Peyer's patch (tissue), 4 donors: ENCODE measurements at regions not wholly inside any gene's neighbourhood (a gene's known extent, or its start where the extent isn't known, plus 50 kb on each side); places are given as distances from the start of the nearest gene placed in this dataset.
"Not testable (repeated sequence)": the region's sequence is repeated elsewhere in the genome, so short reads cannot be mapped to it uniquely, and the experiment has no call there.

ENCODE experiments used
- DNase-seq, 3 donors: peaks; one replicate each; pipeline ENCODE4 v3.0.0-alpha.2; 2017 to 2019
- H3K27ac ChIP-seq, 4 donors: fragments of 200-600 bp; sonication (generic); one replicate each; pipeline ENCODE4 v1.5.1; 2016 to 2019
- H3K27me3 ChIP-seq, 2 donors: fragments of 200-600 bp; sonication (generic); one replicate each; pipeline ENCODE4 v1.5.1; 2019
- H3K36me3 ChIP-seq, 3 donors: fragments of 200-600 bp; sonication (generic); one replicate each; pipeline ENCODE4 v1.5.1; 2016 to 2019
- H3K4me1 ChIP-seq, 4 donors: fragments of 200-600 bp; sonication (generic); one replicate each; pipeline ENCODE4 v1.5.1; 2016 to 2019
- H3K4me3 ChIP-seq, 4 donors: fragments of 200-600 bp; sonication (generic); 1 replicate in 3 of 4; 2 replicates in 1 of 4; pipeline ENCODE4 v1.5.1; 2016 to 2019; ENCODE audit warnings: mild to moderate bottlenecking in 1 of 4
- H3K9me3 ChIP-seq, 4 donors: fragments of 200-600 bp; sonication (generic); one replicate each; pipeline ENCODE4 v1.5.1; 2016 to 2019; ENCODE audit warnings: mild to moderate bottlenecking in 1 of 4
- POLR2A ChIP-seq, 2 donors: fragments of 450-650 bp; IDR thresholded peaks; one replicate each; pipeline ENCODE4 v1.5.1; 2017; ENCODE audit warnings: antibody characterized with exemption in 2 of 2, mild to moderate bottlenecking in 2 of 2, moderate library complexity in 2 of 2
- TF ChIP-seq, protein P1 (sequence below), 6 experiments: fragments of 450-650 bp in 4 of 6; fragments of 200-600 bp in 2 of 6; sonication (generic) in 1 of 6; IDR thresholded peaks; one replicate each; pipeline ENCODE4 v1.5.1; 2017 to 2019; ENCODE audit warnings: antibody characterized with exemption in 6 of 6, mild to moderate bottlenecking in 3 of 6, moderate library complexity in 1 of 6

DNA sequence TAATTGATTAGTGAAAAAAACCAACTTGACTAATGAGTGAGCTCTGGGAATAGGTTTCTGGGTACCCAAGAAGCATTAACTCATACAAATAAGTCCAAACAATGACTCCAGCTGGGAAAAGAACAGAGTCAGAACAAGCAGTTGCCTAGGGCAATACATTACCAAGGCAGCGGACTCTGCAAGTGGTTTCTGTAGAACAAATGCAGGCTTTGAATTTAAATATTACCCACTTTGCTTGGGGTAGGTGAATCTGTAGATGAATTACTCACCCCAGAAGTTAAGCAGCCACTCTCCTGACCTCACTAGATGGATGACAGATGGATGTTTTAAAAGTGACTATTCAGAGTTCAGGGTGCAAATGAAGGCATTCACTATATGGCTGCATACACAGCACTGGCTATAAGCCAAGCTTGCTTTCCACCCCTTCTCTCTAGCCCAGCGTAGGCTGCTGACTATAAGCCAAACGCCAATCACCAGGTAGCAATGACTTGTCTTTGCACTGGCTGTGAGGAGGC lies 73.1 kb upstream of the BHLHE40 start:
- Histone ChIP-seq H3K27me3 (no peaks in the 10 kb centered on the region), H3K4me3 (no peak overlapping the region), H3K4me1 (peaks cover 0 to 7% (median 0%) of the 10 kb centered on the region in 4 donors), H3K36me3 (no peaks in the 10 kb centered on the region), H3K9me3 (no peaks in the 10 kb centered on the region), H3K27ac (peak overlapping the region in 3 of 4 donors; percentile 5 to 35 (median 21))
- DNase-seq, result peak in 1 of 3 donors; percentile 74
- peak in 1 of 2 donors; percentile 36 for TF ChIP-seq POLR2A (IDR thresholded peaks at IDR 0.05)
- TF ChIP-seq, protein P1, sequence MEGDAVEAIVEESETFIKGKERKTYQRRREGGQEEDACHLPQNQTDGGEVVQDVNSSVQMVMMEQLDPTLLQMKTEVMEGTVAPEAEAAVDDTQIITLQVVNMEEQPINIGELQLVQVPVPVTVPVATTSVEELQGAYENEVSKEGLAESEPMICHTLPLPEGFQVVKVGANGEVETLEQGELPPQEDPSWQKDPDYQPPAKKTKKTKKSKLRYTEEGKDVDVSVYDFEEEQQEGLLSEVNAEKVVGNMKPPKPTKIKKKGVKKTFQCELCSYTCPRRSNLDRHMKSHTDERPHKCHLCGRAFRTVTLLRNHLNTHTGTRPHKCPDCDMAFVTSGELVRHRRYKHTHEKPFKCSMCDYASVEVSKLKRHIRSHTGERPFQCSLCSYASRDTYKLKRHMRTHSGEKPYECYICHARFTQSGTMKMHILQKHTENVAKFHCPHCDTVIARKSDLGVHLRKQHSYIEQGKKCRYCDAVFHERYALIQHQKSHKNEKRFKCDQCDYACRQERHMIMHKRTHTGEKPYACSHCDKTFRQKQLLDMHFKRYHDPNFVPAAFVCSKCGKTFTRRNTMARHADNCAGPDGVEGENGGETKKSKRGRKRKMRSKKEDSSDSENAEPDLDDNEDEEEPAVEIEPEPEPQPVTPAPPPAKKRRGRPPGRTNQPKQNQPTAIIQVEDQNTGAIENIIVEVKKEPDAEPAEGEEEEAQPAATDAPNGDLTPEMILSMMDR (IDR thresholded peaks at IDR 0.05), result no peak

DNA sequence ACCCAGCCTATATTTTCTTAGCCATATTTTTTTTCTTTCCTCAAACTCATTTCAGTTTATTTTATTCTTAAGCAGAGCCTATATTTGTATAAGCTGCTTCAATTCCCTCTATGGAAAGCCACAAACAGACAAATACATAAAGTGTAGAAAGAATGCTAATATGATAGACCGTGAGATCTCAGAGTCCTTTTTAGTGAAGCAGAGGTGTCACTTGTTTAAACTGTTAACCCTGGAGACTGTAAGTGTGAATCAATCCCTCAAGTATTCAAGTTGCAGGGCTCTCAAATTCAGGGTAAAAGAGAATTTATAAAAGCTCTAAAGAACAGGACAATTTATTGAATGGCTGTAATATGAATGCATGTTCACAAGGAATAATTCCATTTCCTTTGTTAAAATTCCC lies 72.2 kb upstream of the BHLHE40 start:
- H3K9me3 ChIP-seq, result no peaks in the 10 kb centered on the region
- H3K36me3 ChIP-seq, result no peaks in the 10 kb centered on the region
- DNase-seq, result no peak
- no peak overlapping the region for H3K27ac ChIP-seq
- H3K27me3 ChIP-seq, result no peaks in the 10 kb centered on the region
- peaks cover 0 to 7% (median 0%) of the 10 kb centered on the region in 4 donors for H3K4me1 ChIP-seq
- H3K4me3 ChIP-seq, result no peak overlapping the region
- TF ChIP-seq POLR2A (IDR thresholded peaks at IDR 0.05), result no peak

DNA sequence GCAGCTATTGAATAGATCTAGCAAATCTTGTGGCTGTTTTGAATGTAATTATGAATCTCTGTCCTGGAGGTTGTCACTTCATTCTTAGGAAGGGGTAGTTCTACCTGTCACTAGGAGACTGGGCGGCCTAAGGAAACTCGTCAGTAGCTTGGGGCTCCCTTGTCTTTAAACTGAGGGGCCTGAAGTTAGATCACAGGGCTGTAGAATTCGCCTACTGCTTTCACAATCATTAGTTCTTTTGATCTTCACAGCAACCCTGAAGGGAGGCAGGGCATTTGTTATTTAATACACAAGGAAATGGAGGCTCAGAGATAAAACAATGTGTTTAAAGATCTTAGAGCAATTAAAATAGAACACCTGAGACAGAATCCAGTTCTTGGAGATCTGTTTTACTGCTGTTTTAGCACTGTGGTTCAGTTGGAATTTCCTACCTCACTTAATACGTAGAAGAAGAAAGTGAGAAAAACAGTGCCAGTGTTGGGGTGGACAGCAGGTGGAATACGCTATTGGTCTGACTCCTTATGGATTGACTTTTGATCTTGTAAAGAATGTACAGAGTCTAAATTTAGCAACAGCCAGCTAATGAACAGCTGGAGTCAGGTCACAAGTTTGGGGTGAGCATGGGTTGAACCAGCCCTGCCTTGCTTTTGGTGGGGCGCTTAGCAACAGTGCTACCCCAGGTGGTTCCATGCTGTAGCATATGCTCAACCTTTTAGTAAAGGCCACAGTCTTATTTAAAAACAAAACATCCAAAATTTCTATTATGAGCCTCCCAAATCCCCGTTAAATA lies 71.4 kb upstream of the BHLHE40 start:
- DNase-seq, result no peak
- Histone ChIP-seq H3K27ac (no peak overlapping the region), H3K27me3 (no peaks in the 10 kb centered on the region), H3K4me3 (no peak overlapping the region), H3K9me3 (no peaks in the 10 kb centered on the region), H3K4me1 (peaks cover 0 to 7% (median 0%) of the 10 kb centered on the region in 4 donors), H3K36me3 (no peaks in the 10 kb centered on the region)
- TF ChIP-seq, protein P1 (IDR thresholded peaks at IDR 0.05), result no peak
- TF ChIP-seq POLR2A (IDR thresholded peaks at IDR 0.05), result no peak

DNA sequence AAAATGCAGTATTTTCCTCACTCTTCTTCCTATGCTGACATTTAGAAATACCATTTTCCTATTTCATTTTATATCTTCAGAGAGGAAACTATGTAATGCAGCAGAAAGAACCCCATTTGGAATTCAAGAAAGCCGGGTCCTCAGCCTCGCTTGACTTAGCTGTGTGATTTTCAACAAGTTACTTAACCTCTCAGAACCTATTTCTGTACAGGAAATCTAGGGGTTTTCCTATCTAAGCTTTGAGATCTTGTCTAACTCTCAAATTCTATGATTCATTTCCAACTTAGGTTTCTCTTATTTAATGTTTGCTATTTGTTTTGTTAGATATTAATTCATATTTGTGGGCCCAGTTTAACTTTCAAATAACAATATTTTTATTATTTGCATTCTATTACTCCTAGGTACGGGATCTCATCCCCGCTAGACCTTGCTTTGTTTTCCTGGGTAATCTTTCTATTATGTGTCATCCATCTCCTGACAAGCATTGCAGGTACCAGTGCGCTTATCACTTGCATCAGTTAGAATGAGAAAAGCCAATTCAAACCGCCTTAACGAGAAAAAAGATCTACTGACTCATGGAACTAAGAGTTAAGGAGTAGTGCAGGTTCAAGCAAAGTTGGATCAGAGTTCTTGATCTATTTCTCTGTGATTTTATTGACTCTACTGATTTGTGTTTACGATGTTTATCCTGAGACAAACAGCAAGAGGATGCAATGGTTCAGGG lies 70.6 kb upstream of the BHLHE40 start:
- Histone ChIP-seq H3K36me3 (no peaks in the 10 kb centered on the region), H3K4me1 (peaks cover 0 to 7% (median 0%) of the 10 kb centered on the region in 4 donors), H3K27me3 (no peaks in the 10 kb centered on the region), H3K9me3 (peaks cover 0 to 3% (median 0%) of the 10 kb centered on the region in 4 donors), H3K4me3 (no peak overlapping the region), H3K27ac (no peak overlapping the region)
- TF ChIP-seq, protein P1 (IDR thresholded peaks at IDR 0.05), result no peak
- TF ChIP-seq POLR2A (IDR thresholded peaks at IDR 0.05), result no peak
- no peak for DNase-seq

DNA sequence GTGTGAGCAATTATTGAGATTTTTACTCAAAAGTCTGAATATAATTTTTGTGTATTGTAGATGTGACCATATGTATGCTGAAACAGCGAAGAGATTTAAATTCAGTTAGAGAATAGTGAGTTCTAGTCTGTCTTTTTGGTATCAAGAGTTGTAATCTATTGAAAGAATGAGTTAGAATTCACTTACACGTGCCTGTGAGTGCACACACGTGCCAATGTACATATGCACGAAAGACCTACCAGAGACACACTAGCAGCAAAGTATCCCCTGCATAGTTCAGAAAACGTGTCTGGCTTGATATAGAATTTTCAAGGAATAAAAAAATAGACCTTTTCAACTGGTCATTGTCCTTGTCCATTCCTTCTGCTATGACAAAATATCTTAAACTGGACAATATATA lies 64.8 kb upstream of the BHLHE40 start:
- TF ChIP-seq, protein P1 (IDR thresholded peaks at IDR 0.05), result no peak

DNA sequence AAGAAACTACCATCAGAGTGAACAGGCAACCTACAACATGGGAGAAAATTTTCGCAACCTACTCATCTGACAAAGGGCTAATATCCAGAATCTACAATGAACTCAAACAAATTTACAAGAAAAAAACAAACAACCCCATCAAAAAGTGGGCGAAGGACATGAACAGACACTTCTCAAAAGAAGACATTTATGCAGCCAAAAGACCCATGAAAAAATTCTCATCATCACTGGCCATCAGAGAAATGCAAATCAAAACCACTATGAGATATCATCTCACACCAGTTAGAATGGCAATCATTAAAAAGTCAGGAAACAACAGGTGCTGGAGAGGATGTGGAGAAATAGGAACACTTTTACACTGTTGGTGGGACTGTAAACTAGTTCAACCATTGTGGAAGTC lies 57.6 kb upstream of the BHLHE40 start:
- H3K4me1 ChIP-seq, H3K27me3 ChIP-seq, H3K36me3 ChIP-seq, H3K4me3 ChIP-seq, H3K9me3 ChIP-seq, H3K27ac ChIP-seq, DNase-seq: not testable (repeated sequence)

More for the DNA sequence above, 64.8 kb upstream of the BHLHE40 start:
- H3K4me3 ChIP-seq, result no peak overlapping the region
- H3K36me3 ChIP-seq, result no peaks in the 10 kb centered on the region
- no peak for DNase-seq
- H3K9me3 ChIP-seq, result peaks cover 0 to 4% (median 0%) of the 10 kb centered on the region in 4 donors
- no peaks in the 10 kb centered on the region for H3K27me3 ChIP-seq
- H3K27ac ChIP-seq, result no peak overlapping the region
- H3K4me1 ChIP-seq, result no peaks in the 10 kb centered on the region
